Spleen (tissue), 11 donors: ENCODE measurements at regions not wholly inside any gene's neighbourhood (a gene's known extent, or its start where the extent isn't known, plus 50 kb on each side); places are given as distances from the start of the nearest gene placed in this dataset.

Source experiments
- DNase-seq: peaks from one replicate; pipeline ENCODE4 v3.0.0-alpha.2; 2020
- H3K27ac ChIP-seq, 8 donors: fragments of 200-600 bp; sonication (generic) in 7 of 8; 1 replicate in 4 of 8; 2 replicates in 4 of 8; pipeline versions ENCODE4 v1.5.0 to v1.8.0; 2016 to 2021; ENCODE audit warnings: inconsistent platforms in 4 of 8, mild to moderate bottlenecking in 4 of 8, moderate library complexity in 1 of 8
- H3K27me3 ChIP-seq, 7 donors: fragments of 200-600 bp; sonication (generic) in 6 of 7; replicated peaks in 1 of 7; 1 replicate in 4 of 7; 2 replicates in 3 of 7; pipeline versions ENCODE4 v1.5.0 to v1.8.0; 2016 to 2021; ENCODE audit warnings: inconsistent platforms in 3 of 7, mild to moderate bottlenecking in 1 of 7
- H3K36me3 ChIP-seq, 6 donors: fragments of 200-600 bp; sonication (generic) in 5 of 6; 1 replicate in 4 of 6; 2 replicates in 2 of 6; pipeline versions ENCODE4 v1.5.0 to v1.8.0; 2016 to 2021; ENCODE audit warnings: inconsistent platforms in 2 of 6
- H3K4me1 ChIP-seq, 6 donors: fragments of 200-600 bp; sonication (generic) in 5 of 6; 1 replicate in 3 of 6; 2 replicates in 3 of 6; pipeline versions ENCODE4 v1.5.0 to v1.8.0; 2016 to 2021; ENCODE audit warnings: inconsistent platforms in 3 of 6
- H3K4me3 ChIP-seq, 8 donors: fragments of 200-600 bp; sonication (generic) in 7 of 8; 1 replicate in 4 of 8; 2 replicates in 4 of 8; pipeline versions ENCODE4 v1.5.0 to v1.8.0; 2016 to 2021; ENCODE audit warnings: inconsistent platforms in 4 of 8, mild to moderate bottlenecking in 4 of 8, moderate library complexity in 2 of 8
- H3K9me3 ChIP-seq, 8 donors: fragments of 200-600 bp; sonication (generic) in 7 of 8; 1 replicate in 4 of 8; 2 replicates in 4 of 8; pipeline versions ENCODE4 v1.5.0 to v1.8.0; 2016 to 2021; ENCODE audit warnings: inconsistent platforms in 4 of 8
- POLR2A ChIP-seq, 3 donors: fragments of 450-650 bp; IDR thresholded peaks; one replicate each; pipeline ENCODE4 v1.5.1; 2017; ENCODE audit warnings: antibody characterized with exemption in 3 of 3, mild to moderate bottlenecking in 1 of 3
- POLR2AphosphoS5 ChIP-seq, 3 donors: sonication (generic); formaldehyde crosslinking; IDR thresholded peaks; one replicate each; pipeline ENCODE4 v1.5.1; 2017; ENCODE audit warnings: antibody characterized with exemption in 3 of 3
- WGBS, 5 donors: extraction: QIAGEN DNeasy Blood & Tissue Kit in 3 of 5; methylation state at CpG; one replicate each; pipeline versions ENCODE4 v1.1.5 to v1.1.7; 2013 to 2018; 5-methylcytosine and 5-hydroxymethylcytosine counted together
- intact Hi-C: fragments of 100-400 bp; cut with DNase I; formaldehyde crosslinking; loops from one replicate; pipeline ENCODE4 v1.15.0; 2023; ENCODE audit warnings: low total_unique reads
- TF ChIP-seq, protein P1 (sequence below), 11 experiments: fragments of 200-600 bp in 7 of 11; fragments of 450-650 bp in 4 of 11; sonication (generic) in 4 of 11; IDR thresholded peaks in 8 of 11; conservative IDR thresholded peaks in 3 of 11; 1 replicate in 7 of 11; 2 replicates in 4 of 11; pipeline versions ENCODE4 v1.4.0 to v1.8.0; 2016 to 2021; ENCODE audit warnings: antibody characterized with exemption in 11 of 11, inconsistent platforms in 4 of 11, mild to moderate bottlenecking in 1 of 11
- donor health status: healthy with polysubstance abuse.
- donor health status: DM: no; HTN: no; CAD: no; lungs with moderate emphysema.
- donor health status: DM: no; HTN: no; CAD: no.
- donor health status: Bipolar disorder and iron deficiency.
- donor health status: healthy.
- donor health status: DM: no; HTN: no; CAD: no.
- donor health status: DM: yes; HTN: yes; CAD: no.

DNA sequence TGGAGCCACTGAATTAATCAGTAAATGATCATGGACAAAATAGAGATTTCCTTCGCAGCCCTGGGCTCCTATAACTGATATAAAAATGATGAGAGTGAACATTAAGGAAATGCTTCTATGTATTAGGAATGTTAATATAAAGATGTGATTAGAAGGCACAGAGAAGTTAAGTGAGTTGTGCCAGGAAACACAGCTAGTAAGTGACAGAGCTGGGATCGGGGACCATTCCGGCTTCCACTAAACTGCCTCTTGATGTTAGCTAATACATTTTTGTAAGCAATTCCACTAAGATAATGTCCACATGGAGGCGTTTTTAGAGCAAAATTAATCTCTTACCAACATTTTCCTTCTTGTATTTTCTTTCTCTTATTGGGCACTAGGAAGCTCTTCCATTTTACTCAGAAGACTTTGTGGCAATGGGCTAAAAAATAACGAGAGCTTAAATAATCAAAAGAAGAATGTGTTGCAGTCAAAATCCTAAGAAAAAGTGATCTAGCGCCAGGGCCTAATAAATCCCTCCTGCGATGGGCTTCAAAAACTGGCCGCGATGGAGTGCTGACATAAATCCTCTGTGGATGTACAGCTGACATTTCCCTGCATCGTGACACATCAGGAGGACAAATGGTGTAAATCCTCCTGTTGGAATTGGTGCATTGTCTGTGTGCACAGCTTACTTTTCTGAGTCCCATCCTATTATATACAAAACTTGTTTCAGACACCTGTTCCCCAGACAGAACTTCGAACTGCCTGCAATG lies 326.1 kb upstream of the MAF start:
- Histone ChIP-seq H3K36me3 (no peaks in the 10 kb centered on the region), H3K4me3 (no peak overlapping the region), H3K4me1 (no peaks in the 10 kb centered on the region), H3K27ac (no peak overlapping the region), H3K27me3 (no peaks in the 10 kb centered on the region), H3K9me3 (no peaks in the 10 kb centered on the region)
- 86 to 90% (median 88%) methylated on average over 11 of the region's 11 CpGs for WGBS, 5 donors
- intact Hi-C loops, result no loop called here
- no peak for TF ChIP-seq POLR2AphosphoS5 (IDR thresholded peaks at IDR 0.05)
- DNase-seq, result no peak

DNA sequence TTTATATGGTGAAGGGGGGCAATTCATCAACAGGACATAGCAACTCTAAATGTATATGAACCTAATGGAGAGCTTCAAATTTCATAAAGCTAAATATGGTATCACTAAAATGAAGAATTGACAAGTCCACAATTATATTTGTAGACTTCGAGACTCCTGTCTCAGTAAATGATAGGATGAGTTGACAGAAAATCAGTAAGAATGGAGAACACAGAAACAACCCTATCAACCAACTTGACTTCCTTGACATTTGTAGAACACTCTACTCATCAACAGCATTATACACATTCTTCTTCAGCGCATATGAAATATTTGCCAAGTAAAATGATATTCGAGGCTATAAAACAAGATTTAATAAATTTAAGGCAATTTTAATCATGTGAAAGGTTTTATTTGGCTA lies 322.9 kb upstream of the MAF start:
- no peaks in the 10 kb centered on the region for H3K4me1 ChIP-seq
- no peaks in the 10 kb centered on the region for H3K36me3 ChIP-seq
- DNase-seq, result no peak
- H3K27me3 ChIP-seq, result no peaks in the 10 kb centered on the region
- no peaks in the 10 kb centered on the region for H3K9me3 ChIP-seq
- intact Hi-C loops, result no loop called here
- TF ChIP-seq, protein P1, sequence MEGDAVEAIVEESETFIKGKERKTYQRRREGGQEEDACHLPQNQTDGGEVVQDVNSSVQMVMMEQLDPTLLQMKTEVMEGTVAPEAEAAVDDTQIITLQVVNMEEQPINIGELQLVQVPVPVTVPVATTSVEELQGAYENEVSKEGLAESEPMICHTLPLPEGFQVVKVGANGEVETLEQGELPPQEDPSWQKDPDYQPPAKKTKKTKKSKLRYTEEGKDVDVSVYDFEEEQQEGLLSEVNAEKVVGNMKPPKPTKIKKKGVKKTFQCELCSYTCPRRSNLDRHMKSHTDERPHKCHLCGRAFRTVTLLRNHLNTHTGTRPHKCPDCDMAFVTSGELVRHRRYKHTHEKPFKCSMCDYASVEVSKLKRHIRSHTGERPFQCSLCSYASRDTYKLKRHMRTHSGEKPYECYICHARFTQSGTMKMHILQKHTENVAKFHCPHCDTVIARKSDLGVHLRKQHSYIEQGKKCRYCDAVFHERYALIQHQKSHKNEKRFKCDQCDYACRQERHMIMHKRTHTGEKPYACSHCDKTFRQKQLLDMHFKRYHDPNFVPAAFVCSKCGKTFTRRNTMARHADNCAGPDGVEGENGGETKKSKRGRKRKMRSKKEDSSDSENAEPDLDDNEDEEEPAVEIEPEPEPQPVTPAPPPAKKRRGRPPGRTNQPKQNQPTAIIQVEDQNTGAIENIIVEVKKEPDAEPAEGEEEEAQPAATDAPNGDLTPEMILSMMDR (IDR thresholded peaks at IDR 0.05 in 8 of 11, conservative IDR thresholded peaks at IDR 0.05 in 3 of 11), result no peak
- no peak overlapping the region for H3K27ac ChIP-seq
- 85 to 92% (median 89%) methylated on average over 3 of the region's 3 CpGs for WGBS, 5 donors
- no peak overlapping the region for H3K4me3 ChIP-seq

DNA sequence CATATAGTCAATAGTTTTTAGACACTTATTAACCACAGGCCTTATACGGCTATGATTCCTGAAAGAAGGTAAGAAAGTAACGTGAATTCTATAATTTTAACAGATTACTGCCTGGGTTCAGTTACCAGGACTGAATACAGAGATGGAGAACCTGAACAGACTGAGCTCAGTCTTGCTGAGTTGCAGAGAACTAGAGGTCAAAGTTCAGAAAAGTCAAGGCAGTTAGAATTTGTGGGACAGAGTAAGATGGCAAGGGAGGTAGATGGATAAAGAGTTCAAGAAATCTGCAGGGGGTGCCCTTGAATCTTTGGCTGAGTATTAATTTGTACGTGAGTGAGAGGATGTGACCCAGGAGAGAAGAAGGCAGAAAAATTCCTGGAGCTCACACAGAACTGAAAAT lies 320.1 kb upstream of the MAF start:
- intact Hi-C loops, result no loop called here
- WGBS, 5 donors, result 85 to 91% (median 87%) methylated on average over 3 of the region's 3 CpGs
- DNase-seq, result no peak
- Histone ChIP-seq H3K27ac (no peak overlapping the region), H3K36me3 (no peaks in the 10 kb centered on the region), H3K9me3 (no peaks in the 10 kb centered on the region), H3K4me3 (no peak overlapping the region), H3K4me1 (no peaks in the 10 kb centered on the region), H3K27me3 (no peaks in the 10 kb centered on the region)
- TF ChIP-seq POLR2AphosphoS5 (IDR thresholded peaks at IDR 0.05), result no peak
- no peak for TF ChIP-seq POLR2A (IDR thresholded peaks at IDR 0.05)
- TF ChIP-seq, protein P1 (IDR thresholded peaks at IDR 0.05 in 8 of 11, conservative IDR thresholded peaks at IDR 0.05 in 3 of 11), result no peak

DNA sequence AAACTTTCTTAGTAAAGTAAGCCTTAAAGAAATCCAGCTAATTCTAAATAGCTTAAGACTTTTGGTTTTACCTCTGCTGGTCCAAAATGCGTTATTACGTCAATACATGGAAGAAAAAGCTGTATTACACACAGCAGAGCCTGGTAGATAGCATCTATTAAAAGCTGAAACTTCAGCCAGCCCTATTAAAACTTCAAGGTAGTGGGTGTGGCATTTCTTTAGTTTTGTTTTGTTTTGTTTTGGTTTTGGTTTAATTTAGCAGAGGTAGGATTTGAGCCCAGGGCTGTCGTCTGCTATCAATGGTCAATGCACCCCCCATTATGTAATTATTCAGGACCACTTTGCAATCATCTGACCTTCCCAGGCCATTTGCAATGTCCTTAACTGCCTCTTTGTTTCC lies 318.4 kb upstream of the MAF start:
- WGBS, 5 donors, result 78 to 92% (median 88%) methylated on average over 3 of the region's 3 CpGs
- intact Hi-C loops, result no loop called here
- H3K27ac ChIP-seq, result no peak overlapping the region

More for the DNA sequence above, 318.4 kb upstream of the MAF start:
- Histone ChIP-seq H3K27me3 (no peaks in the 10 kb centered on the region), H3K9me3 (no peaks in the 10 kb centered on the region), H3K4me3 (no peak overlapping the region), H3K36me3 (no peaks in the 10 kb centered on the region), H3K4me1 (no peaks in the 10 kb centered on the region)
- TF ChIP-seq POLR2A (IDR thresholded peaks at IDR 0.05) (no peak), POLR2AphosphoS5 (IDR thresholded peaks at IDR 0.05) (no peak)
- TF ChIP-seq, protein P1 (IDR thresholded peaks at IDR 0.05 in 8 of 11, conservative IDR thresholded peaks at IDR 0.05 in 3 of 11), result no peak
- DNase-seq, result no peak
